Smooth muscle cell (in vitro differentiated cells): ENCODE measurements at regions not wholly inside any gene's neighbourhood (a gene's known extent, or its start where the extent isn't known, plus 50 kb on each side); places are given as distances from the start of the nearest gene placed in this dataset.

Experiments used
- DNase-seq: peaks from one replicate; lab custom pipeline; 2025; ENCODE audit not compliant: unreplicated experiment; lab: John Stamatoyannopoulos, UW
- H2AFZ ChIP-seq: fragments of 200-600 bp; sonication (generic); 2 replicates; pipeline ENCODE4 v1.6.0; 2016; ENCODE audit warnings: antibody characterized with exemption, low read depth, mild to moderate bottlenecking
- H3F3A ChIP-seq: fragments of 200-600 bp; sonication (generic); 2 replicates; pipeline ENCODE4 v1.6.0; 2017; ENCODE audit warnings: antibody characterized with exemption, low read depth
- H3K27ac ChIP-seq: fragments of 200-600 bp; sonication (generic); 2 replicates; pipeline ENCODE4 v1.5.1; 2016; ENCODE audit warnings: low read depth, mild to moderate bottlenecking
- H3K27me3 ChIP-seq: fragments of 200-600 bp; sonication (generic); 2 replicates; pipeline ENCODE4 v1.6.1; 2016; ENCODE audit warnings: low read depth, mild to moderate bottlenecking
- H3K36me3 ChIP-seq: fragments of 200-600 bp; sonication (generic); 2 replicates; pipeline ENCODE4 v1.5.1; 2016; ENCODE audit warnings: low read depth
- H3K4me1 ChIP-seq: fragments of 200-600 bp; sonication (generic); 2 replicates; pipeline ENCODE4 v1.5.1; 2016; ENCODE audit warnings: low read depth
- H3K4me2 ChIP-seq: fragments of 200-600 bp; sonication (generic); 2 replicates; pipeline ENCODE4 v1.6.0; 2016; ENCODE audit warnings: mild to moderate bottlenecking
- H3K4me3 ChIP-seq: fragments of 200-600 bp; sonication (generic); 2 replicates; pipeline ENCODE4 v1.5.1; 2016; ENCODE audit warnings: mild to moderate bottlenecking
- H3K79me2 ChIP-seq: fragments of 200-600 bp; sonication (generic); 2 replicates; pipeline ENCODE4 v1.6.0; 2016; ENCODE audit warnings: low read depth, mild to moderate bottlenecking
- H3K9ac ChIP-seq: fragments of 200-600 bp; sonication (generic); 2 replicates; pipeline ENCODE4 v1.6.0; 2016; ENCODE audit warnings: low read depth
- H3K9me3 ChIP-seq: fragments of 200-600 bp; sonication (generic); replicated peaks from 2 replicates; pipeline ENCODE4 v1.5.1; 2016; ENCODE audit warnings: low read depth
- H4K20me1 ChIP-seq: fragments of 200-600 bp; sonication (generic); 2 replicates; pipeline ENCODE4 v1.6.0; 2016; ENCODE audit warnings: low read depth
- CTCF ChIP-seq: fragments of 200-600 bp; sonication (generic); IDR thresholded peaks from 2 replicates; pipeline ENCODE4 v1.5.1; 2017; ENCODE audit warnings: borderline replicate concordance, mild to moderate bottlenecking, antibody characterized with exemption; ENCODE audit not compliant: insufficient read depth, poor library complexity, severe bottlenecking
- WGBS: methylation state at CpG from one replicate; pipeline ENCODE4 v1.1.7; 2016; ENCODE audit warnings: low lambda C conversion rate; 5-methylcytosine and 5-hydroxymethylcytosine counted together

GRCh38 chr3:67215690-67216089, 217.6 kb downstream of the KBTBD8 start:
- no peak overlapping the region for H2AFZ ChIP-seq

GRCh38 chr3:67227030-67227429, 228.9 kb downstream of the KBTBD8 start:
- no peaks in the 10 kb centered on the region for H3K9me3 ChIP-seq
- H3K79me2 ChIP-seq, result no peaks in the 10 kb centered on the region
- no peaks in the 10 kb centered on the region for H3K36me3 ChIP-seq
- no peaks in the 10 kb centered on the region for H3F3A ChIP-seq
- no peak for DNase-seq
- no peak overlapping the region for H2AFZ ChIP-seq
- no peak overlapping the region for H3K27ac ChIP-seq
- no peaks in the 10 kb centered on the region for H3K4me1 ChIP-seq
- no peaks in the 10 kb centered on the region for H4K20me1 ChIP-seq
- no peak overlapping the region for H3K9ac ChIP-seq
- no peak for TF ChIP-seq CTCF
- H3K27me3 ChIP-seq, result no peaks in the 10 kb centered on the region
- WGBS, result 83% methylated on average over 1 of the region's 1 CpG
- no peak overlapping the region for H3K4me3 ChIP-seq
- no peak overlapping the region for H3K4me2 ChIP-seq

More at GRCh38 chr3:67215690-67216089, 217.6 kb downstream of the KBTBD8 start:
- Histone ChIP-seq H3K27me3 (no peaks in the 10 kb centered on the region), H3K4me1 (no peaks in the 10 kb centered on the region), H3K9me3 (no peaks in the 10 kb centered on the region), H3K27ac (no peak overlapping the region), H3K9ac (no peak overlapping the region), H3K4me3 (no peak overlapping the region), H3F3A (no peaks in the 10 kb centered on the region), H3K4me2 (no peak overlapping the region), H3K36me3 (no peaks in the 10 kb centered on the region), H4K20me1 (no peaks in the 10 kb centered on the region), H3K79me2 (no peaks in the 10 kb centered on the region)
- DNase-seq, result no peak
- TF ChIP-seq CTCF, result no peak

- DNase-seq, result no peak
- Histone ChIP-seq H3K27me3 (no peaks in the 10 kb centered on the region), H3K36me3 (no peaks in the 10 kb centered on the region), H3K4me1 (no peaks in the 10 kb centered on the region), H3K27ac (no peak overlapping the region), H3F3A (no peaks in the 10 kb centered on the region), H3K4me3 (no peak overlapping the region), H4K20me1 (no peaks in the 10 kb centered on the region), H3K4me2 (no peak overlapping the region), H3K9ac (no peak overlapping the region), H3K9me3 (no peaks in the 10 kb centered on the region), H2AFZ (no peak overlapping the region), H3K79me2 (no peaks in the 10 kb centered on the region)
- no peak for TF ChIP-seq CTCF
- 81% methylated on average over 8 of the region's 8 CpGs for WGBS
Measured at GRCh38 chr3:67228136-67228535, 230.0 kb downstream of the KBTBD8 start.

GRCh38 chr3:67232642-67233041, 234.5 kb downstream of the KBTBD8 start:
- 84% methylated on average over 3 of the region's 3 CpGs for WGBS
- Histone ChIP-seq H3K4me2 (no peak overlapping the region), H3K27ac (no peak overlapping the region), H3K4me3 (no peak overlapping the region), H3K79me2 (no peaks in the 10 kb centered on the region), H3K9ac (no peak overlapping the region), H3K4me1 (no peaks in the 10 kb centered on the region), H3K36me3 (no peaks in the 10 kb centered on the region), H2AFZ (no peak overlapping the region), H3K9me3 (no peaks in the 10 kb centered on the region), H4K20me1 (no peaks in the 10 kb centered on the region), H3F3A (no peaks in the 10 kb centered on the region), H3K27me3 (no peaks in the 10 kb centered on the region)
- DNase-seq, result no peak
- no peak for TF ChIP-seq CTCF
